ENCODE measurements at regions not wholly inside any gene's neighbourhood (a gene's known extent, or its start where the extent isn't known, plus 50 kb on each side); places are given as distances from the start of the nearest gene placed in this dataset.

GRCh38 chr1:177800400-177801088, 169.3 kb downstream of the SEC16B start:
- Mint-ChIP-seq H3K27ac (ENCODE audit: unreplicated experiment) (no peak overlapping the region), H3K36me3 (ENCODE audit: low read depth) (peaks cover 5% of the 10 kb centered on the region), H3K27me3 (ENCODE audit: low read depth) (no peaks in the 10 kb centered on the region), H3K4me3 (no peak overlapping the region), H3K9me3 (peaks cover 18% of the 10 kb centered on the region), H3K4me1 (peaks cover 9% of the 10 kb centered on the region)
- no peak for DNase-seq (ENCODE audit: low read depth, low spot score)
- TF ChIP-seq CTCF (conservative IDR thresholded peaks at IDR 0.05), result no peak

- DNase-seq (ENCODE audit: low read depth, low spot score), result no peak
- H3K27ac Mint-ChIP-seq (ENCODE audit: unreplicated experiment), result no peak overlapping the region
- peaks cover 18% of the 10 kb centered on the region for H3K9me3 Mint-ChIP-seq
- H3K4me3 Mint-ChIP-seq, result no peak overlapping the region
- peaks cover 14% of the 10 kb centered on the region for H3K4me1 Mint-ChIP-seq
- no peak for TF ChIP-seq CTCF (conservative IDR thresholded peaks at IDR 0.05)
- peaks cover 5% of the 10 kb centered on the region for H3K36me3 Mint-ChIP-seq (ENCODE audit: low read depth)
- H3K27me3 Mint-ChIP-seq (ENCODE audit: low read depth), result no peaks in the 10 kb centered on the region
Measured at GRCh38 chr1:177799746-177800145, 170.1 kb downstream of the SEC16B start.

GRCh38 chr1:177798614-177799013, 171.2 kb downstream of the SEC16B start:
- DNase-seq (ENCODE audit: low read depth, low spot score), result no peak
- Mint-ChIP-seq H3K4me3 (no peak overlapping the region), H3K27ac (ENCODE audit: unreplicated experiment) (no peak overlapping the region), H3K27me3 (ENCODE audit: low read depth) (no peaks in the 10 kb centered on the region), H3K4me1 (peaks cover 26% of the 10 kb centered on the region), H3K36me3 (ENCODE audit: low read depth) (no peaks in the 10 kb centered on the region), H3K9me3 (peaks cover 10% of the 10 kb centered on the region)
- no peak for TF ChIP-seq CTCF (conservative IDR thresholded peaks at IDR 0.05)

- peaks cover 13% of the 10 kb centered on the region for H3K9me3 Mint-ChIP-seq
- DNase-seq (ENCODE audit: low read depth, low spot score), result no peak
- no peaks in the 10 kb centered on the region for H3K27me3 Mint-ChIP-seq (ENCODE audit: low read depth)
- TF ChIP-seq CTCF (conservative IDR thresholded peaks at IDR 0.05), result no peak
- H3K4me1 Mint-ChIP-seq, result peaks cover 27% of the 10 kb centered on the region
- no peaks in the 10 kb centered on the region for H3K36me3 Mint-ChIP-seq (ENCODE audit: low read depth)
- H3K27ac Mint-ChIP-seq (ENCODE audit: unreplicated experiment), result no peak overlapping the region
- no peak overlapping the region for H3K4me3 Mint-ChIP-seq
Measured at GRCh38 chr1:177796561-177796960, 173.3 kb downstream of the SEC16B start.

GRCh38 chr1:177794376-177794991, 175.4 kb downstream of the SEC16B start:
- TF ChIP-seq CTCF (conservative IDR thresholded peaks at IDR 0.05), result no peak
- no peak overlapping the region for H3K27ac Mint-ChIP-seq (ENCODE audit: unreplicated experiment)
- peaks cover 15% of the 10 kb centered on the region for H3K9me3 Mint-ChIP-seq
- H3K4me3 Mint-ChIP-seq, result no peak overlapping the region
- no peaks in the 10 kb centered on the region for H3K36me3 Mint-ChIP-seq (ENCODE audit: low read depth)
- peaks cover 35% of the 10 kb centered on the region for H3K4me1 Mint-ChIP-seq
- no peaks in the 10 kb centered on the region for H3K27me3 Mint-ChIP-seq (ENCODE audit: low read depth)
- DNase-seq (ENCODE audit: low read depth, low spot score), result no peak
